EH (cell line): ENCODE measurements at regions not wholly inside any gene's neighbourhood (a gene's known extent, or its start where the extent isn't known, plus 50 kb on each side); places are given as distances from the start of the nearest gene placed in this dataset.

Source experiments
- DNase-seq: peaks from one replicate; pipeline ENCODE4 v3.0.0-alpha.2; 2015; ENCODE audit warnings: low read depth

GRCh38 chr7:137172105-137172590 is 171.4 kb downstream of the PTN start:
- DNase-seq: no peak

DNA sequence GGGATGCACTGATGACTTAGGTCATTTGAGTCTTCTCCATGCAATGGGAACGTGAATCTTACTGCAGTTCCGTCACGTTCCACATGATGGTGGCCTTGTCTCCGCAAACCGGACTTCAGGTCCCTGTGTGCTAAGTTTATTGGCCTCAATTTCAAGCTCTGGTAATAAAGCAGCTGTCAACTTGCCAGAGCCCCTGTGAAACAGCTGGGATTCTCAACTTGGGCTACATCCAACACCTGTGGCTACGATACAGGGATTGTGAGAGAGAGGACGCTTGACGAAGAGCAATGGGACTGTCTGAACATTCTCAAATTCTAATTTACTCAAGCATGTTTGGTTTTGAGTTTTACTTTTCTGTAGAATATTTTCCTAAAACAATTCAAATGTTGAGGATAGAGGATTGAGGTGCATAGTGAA is 174.2 kb downstream of the PTN start:
- DNase-seq: peak; percentile 74

- no peak for DNase-seq
These were observed 175.9 kb downstream of the PTN start for GRCh38 chr7:137167609-137168008.

- DNase-seq: no peak
These were observed 177.2 kb downstream of the PTN start for GRCh38 chr7:137166363-137166762.

GRCh38 chr7:137165786-137166185 is 177.7 kb downstream of the PTN start:
- no peak for DNase-seq

GRCh38 chr7:137165241-137165640 is 178.3 kb downstream of the PTN start:
- no peak for DNase-seq

DNA sequence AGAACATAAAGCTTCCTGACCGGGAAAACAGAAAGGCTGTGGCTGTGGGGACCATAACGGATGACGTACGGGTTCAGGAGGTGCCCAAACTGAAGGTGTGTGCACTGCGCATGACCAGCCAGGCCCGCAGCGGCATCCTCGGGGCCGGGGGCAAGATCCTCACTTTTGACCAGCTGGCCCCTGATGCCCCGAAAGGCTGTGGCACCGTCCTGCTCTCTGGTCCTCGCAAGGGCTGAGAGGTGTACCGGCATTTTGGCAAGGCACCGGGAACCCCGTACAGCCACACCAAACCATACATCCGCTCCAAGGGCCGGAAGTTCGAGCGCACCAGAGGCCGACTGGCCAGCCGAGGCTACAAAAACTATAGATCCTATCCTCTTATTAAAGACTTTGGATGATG is 179.3 kb downstream of the PTN start:
- DNase-seq: no peak

GRCh38 chr7:137160236-137160635 is 183.3 kb downstream of the PTN start:
- no peak for DNase-seq

DNA sequence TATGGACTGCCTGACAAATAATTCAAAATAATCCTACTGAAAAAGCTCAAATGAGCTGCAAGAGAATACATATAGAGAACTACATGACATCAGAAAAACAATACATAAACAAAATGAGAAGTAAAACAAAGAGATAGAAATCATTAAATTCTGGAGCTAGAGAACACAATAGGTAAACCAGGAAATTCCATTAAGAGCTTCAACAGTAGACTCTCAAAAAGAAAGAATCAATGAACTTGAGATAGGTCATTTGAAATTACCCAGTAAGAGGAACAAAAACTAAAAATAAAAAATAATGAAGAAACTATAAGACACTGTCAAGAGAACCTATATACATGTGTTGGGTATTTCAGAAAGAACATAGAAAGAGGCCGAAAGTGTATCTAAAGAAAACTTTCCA is 186.3 kb downstream of the PTN start:
- no peak for DNase-seq

DNA sequence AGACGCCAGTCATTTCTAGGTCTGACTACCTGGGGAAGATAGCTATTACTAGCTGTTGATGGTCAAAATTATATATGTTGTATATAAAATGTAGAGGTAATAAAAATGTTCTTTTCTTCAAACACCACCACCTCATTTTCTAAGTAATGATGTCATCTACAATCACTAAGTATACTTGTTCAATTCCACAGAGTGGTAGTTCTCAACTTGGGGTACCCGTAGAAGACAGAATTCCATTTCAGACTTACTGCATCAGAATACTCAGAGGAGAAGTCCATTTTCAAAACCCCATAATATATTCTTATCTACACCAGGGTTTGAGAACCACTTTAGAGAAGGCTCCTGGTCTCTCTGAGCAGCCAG is 191.9 kb downstream of the PTN start:
- DNase-seq: no peak

- peak; percentile 53 for DNase-seq
These were observed 192.4 kb downstream of the PTN start for GRCh38 chr7:137151041-137151689.

- peak; percentile 45 for DNase-seq
These were observed 196.2 kb downstream of the PTN start for GRCh38 chr7:137147338-137147720.

DNA sequence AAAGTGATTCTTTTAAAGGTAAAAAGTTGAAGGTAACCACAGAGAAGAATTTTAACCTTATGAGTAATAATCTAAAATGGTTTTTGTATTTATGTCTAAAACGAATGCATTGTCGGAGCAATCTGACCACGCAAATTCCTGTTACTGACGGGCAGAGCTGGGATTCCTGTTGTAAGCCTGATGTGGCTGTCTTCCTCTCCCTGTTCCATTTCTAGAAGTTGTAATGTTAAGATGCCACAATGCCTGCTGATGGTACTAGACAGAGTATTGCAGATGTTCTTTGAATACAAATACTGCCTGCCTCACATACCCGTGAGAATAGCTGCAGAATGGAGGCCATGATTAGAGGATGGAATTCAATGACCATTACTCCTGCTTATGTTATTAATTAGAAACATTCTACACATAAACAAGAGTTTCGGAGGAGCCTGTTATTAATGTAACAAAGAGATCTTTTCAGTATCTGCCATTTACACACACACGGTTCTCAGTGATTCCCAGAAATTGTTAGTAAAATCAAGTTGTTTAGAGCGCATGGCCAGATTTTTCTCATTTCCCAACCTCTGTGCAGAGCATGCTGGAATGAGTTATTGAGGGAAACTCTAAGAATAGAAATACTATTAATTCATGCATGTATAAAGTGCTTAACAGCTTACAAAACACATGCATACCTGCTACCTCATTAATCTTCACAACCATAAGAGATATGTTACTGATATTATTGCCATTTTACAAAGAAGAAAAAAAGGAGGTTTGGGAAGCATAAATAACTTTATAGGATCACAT is 196.8 kb downstream of the PTN start:
- peak; percentile 90 for DNase-seq

- peak; percentile 93 for DNase-seq
These were observed 197.5 kb downstream of the PTN start for GRCh38 chr7:137146012-137146455.

DNA sequence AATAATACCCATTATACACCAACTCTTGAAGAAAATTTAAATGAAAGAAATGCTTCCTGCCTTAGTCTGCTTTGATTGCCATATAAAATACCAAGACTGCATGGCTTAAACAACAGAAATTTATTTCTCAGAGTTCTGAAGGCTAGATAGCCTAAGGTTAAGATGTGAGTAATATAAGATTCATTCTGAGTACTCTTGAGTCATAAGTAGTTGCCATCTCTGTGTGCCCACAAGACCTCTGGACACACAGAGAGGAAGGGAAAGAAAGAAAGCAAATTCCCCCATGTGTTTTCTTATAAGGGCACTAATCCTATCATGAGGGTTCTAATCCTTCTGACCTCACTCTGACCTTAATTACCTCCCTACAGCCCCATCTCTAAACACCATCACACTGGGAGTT is 201.2 kb downstream of the PTN start:
- peak; percentile 74 for DNase-seq

DNA sequence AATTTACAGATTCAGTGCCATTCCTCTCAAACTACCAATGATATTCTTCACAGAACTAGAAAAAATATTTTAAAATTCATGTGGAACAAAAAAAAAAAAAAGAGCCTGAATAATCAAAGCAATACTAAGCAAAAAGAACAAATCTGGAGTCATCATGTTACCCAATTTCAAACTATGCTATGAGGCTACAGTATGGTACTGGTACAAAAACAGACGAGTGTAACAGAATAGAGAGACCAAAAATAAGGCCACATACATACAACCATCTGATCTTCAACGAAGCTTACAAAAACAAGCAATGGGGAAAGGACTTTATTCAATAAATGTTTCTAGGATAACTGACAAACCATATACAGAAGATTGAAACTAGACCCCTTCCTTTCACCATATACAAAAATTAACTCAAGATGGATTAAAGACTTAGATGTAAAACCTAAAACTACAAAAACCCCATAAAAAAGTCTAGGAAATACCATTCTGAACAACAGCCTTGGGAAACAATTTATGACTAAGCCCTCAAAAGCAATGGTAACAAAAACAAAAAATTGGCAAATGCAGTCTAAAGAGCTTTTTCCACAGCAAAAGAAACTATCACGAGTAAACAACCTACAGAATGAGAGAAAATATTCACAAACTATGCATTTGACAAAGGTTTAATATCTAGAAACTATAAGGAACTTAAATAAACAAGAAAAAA is 207.7 kb downstream of the PTN start:
- DNase-seq: peak; percentile 76

- DNase-seq: peak; percentile 59
These were observed 212.8 kb downstream of the PTN start for GRCh38 chr7:137130751-137131158.

DNA sequence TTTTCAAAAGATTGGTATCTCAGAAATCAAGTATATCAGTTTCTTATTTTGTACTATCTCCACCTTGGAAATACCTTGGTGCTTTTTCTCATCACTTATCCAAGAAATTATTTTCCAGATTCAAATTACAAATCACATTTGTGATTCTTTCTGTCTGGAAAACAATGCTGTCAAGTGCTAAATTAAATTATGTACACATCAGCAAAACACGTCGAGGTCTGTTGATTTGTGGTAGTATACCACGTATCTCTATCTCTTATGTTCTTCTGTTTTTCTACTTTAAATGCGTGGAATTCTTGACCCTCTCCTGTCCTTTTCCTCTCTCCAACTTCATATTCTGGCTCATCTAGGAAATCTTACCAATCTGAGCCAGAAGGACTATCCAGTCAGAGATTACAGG is 214.5 kb downstream of the PTN start:
- no peak for DNase-seq

- DNase-seq: no peak
These were observed 215.7 kb downstream of the PTN start for GRCh38 chr7:137127806-137128205.

DNA sequence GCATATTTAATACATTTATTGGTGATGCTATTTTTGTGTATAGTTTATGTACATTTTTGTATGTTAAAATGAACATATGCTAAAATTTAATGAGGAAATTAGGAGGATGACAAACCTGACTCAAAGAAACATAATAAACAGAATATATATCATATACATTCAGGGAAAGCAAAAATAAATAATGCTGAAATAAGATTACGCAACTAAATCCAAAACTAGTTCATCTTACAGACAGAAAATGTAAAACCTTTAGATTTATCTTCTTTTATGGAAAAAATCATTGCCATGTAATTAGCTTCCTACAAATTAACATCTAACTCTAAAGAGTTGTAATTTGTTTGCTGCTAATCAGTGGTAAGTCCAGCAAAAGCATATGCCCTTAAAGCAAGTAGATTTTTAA is 216.5 kb downstream of the PTN start:
- DNase-seq: no peak

DNA sequence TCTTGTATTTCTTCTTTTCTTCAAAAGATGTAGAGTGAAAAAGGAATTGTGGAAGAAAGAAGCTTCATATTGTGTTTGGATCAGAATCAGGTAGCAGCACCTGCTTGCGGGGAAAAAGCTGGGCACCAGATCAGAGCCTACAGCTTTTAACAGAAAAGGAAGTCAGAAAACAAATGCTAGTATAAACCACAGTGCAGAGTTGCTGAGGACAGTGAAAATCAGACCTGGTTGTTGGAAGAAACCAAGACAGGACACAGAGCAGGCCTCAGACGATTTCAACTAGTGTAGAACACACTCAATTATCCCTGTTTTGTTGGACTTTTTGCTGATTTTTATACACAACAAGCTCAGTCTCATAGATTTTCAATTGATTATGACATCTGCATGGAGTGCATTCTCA is 221.4 kb downstream of the PTN start:
- DNase-seq: no peak

DNA sequence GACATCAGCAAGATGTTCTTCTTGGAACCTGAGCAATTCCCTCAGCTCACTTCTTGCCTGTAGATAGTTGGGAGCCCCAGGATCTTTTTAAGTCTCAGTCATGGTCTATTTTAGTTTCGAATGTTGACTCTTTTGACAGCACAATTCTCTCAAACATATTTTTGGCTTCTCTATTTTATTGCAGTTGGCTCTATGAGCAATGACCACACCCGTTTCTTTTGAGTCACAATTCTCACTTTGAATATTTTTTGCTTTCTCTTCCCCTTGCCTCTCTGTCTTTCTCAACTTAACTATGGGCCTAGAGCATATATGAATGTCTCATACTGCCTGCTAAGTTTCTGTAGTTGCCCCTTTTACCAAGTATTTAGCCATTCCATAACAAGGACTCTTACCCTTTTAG is 222.8 kb downstream of the PTN start:
- DNase-seq: peak; percentile 47

DNA sequence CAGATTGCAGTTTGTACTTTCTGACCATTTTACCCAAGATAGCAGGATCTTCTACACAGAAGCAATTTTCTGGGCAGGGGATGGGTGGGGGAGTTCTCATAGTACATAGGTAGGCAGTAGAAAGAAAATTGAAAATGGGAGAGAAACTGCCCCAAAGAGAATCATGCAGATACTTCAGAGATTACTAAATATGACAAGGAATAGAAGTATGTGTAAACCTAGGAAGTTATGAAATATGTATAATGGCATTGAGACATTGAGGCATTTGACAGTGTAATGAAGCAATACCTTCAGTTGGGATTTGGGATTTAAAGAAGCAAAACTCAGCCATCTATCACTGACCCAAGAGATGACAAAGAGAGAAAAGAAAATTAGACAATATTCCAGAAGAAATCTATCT is 233.0 kb downstream of the PTN start:
- DNase-seq: no peak
